HG03097 (cell line): ENCODE measurements at regions not wholly inside any gene's neighbourhood (a gene's known extent, or its start where the extent isn't known, plus 50 kb on each side); places are given as distances from the start of the nearest gene placed in this dataset.
"Not testable (repeated sequence)": the region's sequence is repeated elsewhere in the genome, so short reads cannot be mapped to it uniquely, and the experiment has no call there.

ENCODE experiments used
- ATAC-seq: cut with Tn5 transposase; IDR thresholded peaks from one replicate; pipeline ENCODE4 v1.9.1; 2021; ENCODE audit not compliant: unreplicated experiment, low FRiP score

GRCh38 chr5:62197697-62198096 is 108.3 kb upstream of the KIF2A start:
- no peak for ATAC-seq

DNA sequence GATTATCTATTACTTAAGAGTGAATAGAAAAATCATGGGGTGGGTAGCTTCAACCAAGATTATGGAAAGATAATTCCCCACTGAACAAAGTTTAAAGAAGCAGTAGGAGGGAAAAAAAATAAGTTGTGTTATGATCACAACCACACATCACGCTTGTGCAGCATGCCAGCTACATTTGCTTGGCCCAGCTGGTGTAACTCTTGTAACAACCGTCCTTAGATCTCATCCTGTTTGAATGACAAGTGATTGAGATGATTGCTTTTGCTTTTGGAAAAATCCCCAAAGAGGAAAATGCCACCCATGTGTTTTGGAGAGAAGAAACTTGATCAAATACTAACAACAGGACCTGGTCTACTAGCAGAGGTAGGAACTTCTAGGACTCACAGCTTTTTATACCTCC is 107.6 kb upstream of the KIF2A start:
- ATAC-seq: no peak

DNA sequence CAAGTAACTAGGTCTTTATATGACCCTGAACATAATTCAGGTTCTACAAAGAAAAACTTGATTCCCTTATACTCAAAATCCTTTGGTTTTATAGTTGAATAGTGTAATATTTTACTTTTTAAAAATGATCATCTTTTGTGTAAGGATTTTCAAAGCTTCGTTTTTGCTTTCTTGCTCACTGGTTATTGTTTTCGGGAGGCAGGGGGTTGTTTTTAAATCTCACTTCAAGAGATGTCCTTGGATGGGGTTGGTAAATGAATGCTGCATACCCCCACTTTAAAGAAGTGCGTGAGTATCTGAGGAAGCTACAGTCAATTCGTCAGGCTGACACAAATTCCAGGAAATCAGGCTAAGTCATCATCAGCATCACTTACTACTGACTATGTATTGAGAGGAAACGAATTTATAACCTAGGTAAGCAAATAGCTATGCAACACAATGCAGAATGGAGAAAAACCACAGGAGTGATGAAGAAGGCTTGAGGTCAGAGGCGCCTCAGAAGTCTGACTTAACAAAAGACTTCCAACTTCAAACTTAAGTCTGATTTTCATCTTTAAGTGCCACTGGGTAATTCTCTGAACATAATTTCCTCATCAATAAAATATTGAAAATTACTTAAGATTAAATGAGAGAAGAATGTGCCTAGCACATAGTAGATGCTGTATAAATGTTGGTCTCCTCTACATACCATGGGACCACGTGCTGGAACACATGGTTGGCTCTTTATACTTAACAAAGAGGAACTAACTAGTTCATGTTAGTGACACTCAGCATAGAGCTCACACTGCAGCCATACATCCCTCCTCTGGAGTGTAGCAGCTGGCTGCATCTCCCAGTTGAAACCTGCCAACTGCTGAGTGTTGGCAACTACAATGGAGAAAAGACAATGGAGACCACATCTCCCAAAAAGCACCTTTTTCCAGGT is 106.0 kb upstream of the KIF2A start:
- ATAC-seq: no peak

DNA sequence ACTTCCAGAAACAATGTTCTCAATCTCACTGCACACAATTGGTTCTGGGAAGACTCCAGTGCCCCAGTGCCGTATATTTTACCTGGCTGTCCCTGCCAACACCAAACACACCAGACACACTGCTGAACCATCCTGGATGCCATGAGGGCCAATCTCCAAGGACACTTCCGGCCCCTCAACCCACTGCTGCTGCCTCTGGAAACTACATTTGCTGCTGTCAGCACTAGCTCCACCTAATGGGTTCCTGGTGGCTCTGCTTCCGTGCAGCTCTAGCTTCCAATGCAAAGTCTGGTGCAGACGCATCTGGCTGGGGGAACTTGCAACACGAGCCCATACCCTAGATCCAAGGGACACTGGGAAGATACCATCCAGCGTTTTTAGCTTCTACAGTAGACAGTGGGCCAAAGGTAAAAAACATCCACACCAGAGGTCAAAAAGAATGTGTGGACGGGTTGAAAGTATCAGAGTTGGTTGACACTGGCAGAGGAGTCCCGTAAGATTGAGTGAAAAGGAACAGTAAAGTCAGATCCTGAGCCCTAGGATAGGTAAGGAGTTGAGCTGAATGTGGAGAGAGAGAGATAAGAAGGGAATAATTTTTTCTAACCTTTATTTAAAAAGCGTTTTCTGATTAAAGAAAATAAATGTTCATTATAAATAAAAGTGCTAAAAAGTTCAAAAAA is 99.7 kb upstream of the KIF2A start:
- no peak for ATAC-seq

- ATAC-seq: no peak
These were observed 97.7 kb upstream of the KIF2A start for GRCh38 chr5:62208218-62208852.

DNA sequence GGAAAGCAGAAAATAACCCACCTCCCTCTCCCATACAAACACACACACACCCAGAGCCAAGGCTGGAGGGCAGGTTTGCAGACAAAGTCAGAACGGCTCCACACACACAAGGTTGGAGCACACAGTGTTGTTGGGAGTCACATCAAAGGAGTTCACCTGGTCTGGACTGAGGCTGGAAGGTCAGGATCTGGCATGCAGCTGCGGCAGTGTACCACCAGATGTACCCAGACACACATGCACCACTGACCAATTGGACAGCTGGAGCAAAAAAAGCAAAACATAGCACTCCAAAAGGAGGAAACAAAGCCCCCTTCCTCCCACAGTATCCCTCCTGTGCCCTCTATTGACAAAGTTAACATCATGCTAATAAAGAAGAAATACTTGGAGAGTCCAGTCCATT is 94.6 kb upstream of the KIF2A start:
- ATAC-seq: no peak

- ATAC-seq: no peak
These were observed 93.4 kb upstream of the KIF2A start for GRCh38 chr5:62212648-62213047.

DNA sequence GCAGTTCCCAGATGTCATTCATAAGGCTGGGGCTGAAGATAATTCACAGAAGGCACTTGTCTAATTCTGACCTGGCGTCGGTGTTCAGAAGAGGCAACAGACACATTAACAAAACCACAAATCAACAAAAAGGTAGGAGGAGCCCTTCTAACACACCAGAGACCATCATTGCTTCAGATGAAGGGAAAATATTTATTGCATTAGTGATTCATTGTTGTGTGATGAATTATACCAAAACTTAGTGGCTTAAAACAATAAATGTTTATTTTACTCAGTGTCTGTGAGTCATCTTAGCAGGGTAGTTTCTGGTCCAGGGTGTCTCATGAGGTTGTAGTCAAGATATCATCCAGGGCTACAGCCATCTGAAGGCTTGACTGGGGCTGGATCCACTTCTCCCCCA is 91.3 kb upstream of the KIF2A start:
- no peak for ATAC-seq

DNA sequence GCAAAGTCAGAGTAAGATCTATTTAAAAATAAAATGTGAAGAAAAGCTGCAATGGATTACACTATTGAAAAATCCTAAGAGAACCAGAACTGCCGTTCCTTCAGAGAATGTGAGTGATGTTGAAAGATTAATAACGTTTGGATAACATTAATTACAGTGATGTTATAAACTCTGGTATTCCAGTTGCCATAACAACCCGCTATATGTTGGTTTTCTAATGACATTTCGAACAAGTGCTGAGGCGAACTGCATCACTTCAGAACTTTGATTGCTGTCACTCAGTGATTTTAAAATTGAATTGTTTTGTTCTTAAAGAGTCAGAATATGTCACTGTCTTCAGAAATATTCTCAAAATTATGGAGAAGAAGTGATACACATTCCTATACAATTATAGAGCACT is 89.4 kb upstream of the KIF2A start:
- not testable (repeated sequence) for ATAC-seq

GRCh38 chr5:62217095-62217494 is 88.9 kb upstream of the KIF2A start:
- ATAC-seq: not testable (repeated sequence)

- ATAC-seq: not testable (repeated sequence)
These were observed 87.1 kb upstream of the KIF2A start for GRCh38 chr5:62218860-62219259.

DNA sequence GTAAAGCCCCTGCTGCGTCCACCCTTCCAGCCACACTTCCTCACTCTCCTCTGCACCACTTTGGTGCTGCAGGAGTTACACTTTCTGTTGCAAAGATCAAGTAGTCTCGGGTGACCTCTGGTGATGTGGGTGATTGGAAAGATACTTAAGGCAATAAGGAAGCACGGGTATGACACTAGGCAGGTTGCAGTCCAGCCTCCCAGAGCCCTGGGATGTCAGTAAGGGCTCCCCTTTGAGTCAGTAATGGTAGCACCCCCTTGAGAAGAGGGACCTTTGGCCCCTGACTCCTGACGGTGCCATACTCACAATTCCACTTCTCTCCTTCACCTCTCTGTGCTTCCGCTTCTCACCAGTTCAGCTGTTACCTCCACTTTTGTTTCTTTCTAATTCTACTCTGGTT is 84.1 kb upstream of the KIF2A start:
- ATAC-seq: not testable (repeated sequence)

GRCh38 chr5:62222305-62222704 is 83.7 kb upstream of the KIF2A start:
- not testable (repeated sequence) for ATAC-seq

- ATAC-seq: peak; percentile 94
These were observed 82.7 kb upstream of the KIF2A start for GRCh38 chr5:62223312-62223670.

- ATAC-seq: not testable (repeated sequence)
These were observed 80.9 kb upstream of the KIF2A start for GRCh38 chr5:62224987-62225601.

DNA sequence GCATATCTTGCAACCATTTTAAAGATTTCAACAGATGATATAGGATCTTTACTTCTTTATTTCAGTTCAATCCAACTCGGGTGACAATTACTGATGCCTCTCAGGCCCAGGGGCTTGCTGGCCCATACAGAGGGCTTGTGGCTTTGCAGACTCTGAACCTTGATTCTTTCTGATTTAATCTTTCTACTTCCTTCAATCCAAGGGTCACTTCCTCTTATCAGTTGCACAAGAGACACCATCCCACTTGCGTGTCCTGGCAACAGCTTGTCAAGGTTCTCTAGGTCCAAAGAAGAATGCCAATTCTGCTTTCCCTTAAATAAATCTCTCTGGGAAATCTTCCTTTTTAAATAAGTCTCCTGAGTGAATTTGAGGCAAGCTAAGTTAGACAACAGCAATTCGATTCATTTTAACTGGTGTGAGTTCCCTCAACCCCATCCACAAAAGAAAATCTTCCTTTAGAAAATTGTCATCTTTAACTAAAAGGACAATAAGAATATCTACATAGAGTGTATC is 75.1 kb upstream of the KIF2A start:
- not testable (repeated sequence) for ATAC-seq

GRCh38 chr5:62231576-62231975 is 74.4 kb upstream of the KIF2A start:
- no peak for ATAC-seq

DNA sequence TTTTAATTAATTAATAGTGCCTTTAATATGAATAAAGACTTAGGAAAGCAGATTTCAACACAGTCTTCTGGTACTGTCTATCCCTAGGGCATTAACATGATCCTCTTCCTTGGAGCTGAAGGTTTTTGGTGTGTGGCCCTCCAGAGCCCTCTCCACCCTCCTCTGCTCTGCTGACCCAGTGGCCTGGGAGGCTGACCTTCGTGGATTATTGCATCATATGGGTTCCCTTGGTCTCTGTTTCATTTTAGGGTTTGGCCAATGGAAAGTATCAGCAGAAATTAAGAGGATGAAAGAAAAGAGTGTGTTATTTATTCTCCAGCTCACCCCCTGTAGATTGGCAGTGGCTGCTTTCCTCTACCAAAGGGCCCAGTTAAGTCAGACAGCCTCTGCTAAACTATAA is 73.8 kb upstream of the KIF2A start:
- not testable (repeated sequence) for ATAC-seq

- ATAC-seq: not testable (repeated sequence)
These were observed 72.6 kb upstream of the KIF2A start for GRCh38 chr5:62233083-62234046.

DNA sequence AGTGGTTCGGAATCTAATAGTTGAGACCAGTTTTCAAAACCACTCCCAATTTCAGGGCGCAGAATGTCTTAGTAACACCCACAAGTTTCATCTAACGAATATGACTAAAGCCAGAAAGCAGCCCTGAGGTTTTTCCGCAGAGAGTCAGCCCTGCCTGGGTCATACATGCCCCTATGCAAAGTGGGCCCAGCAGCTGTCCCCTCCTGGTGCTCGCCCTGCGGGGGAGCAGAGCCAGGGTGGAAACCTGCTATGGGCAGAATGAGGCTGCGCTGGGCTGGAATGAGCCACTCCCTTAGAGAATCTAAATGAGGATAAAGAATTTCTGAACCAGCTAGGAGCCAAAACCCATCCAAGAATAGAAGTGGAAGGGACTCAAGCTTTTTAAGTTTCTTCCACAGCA is 69.4 kb upstream of the KIF2A start:
- not testable (repeated sequence) for ATAC-seq
